ENCODE measurements at regions not wholly inside any gene's neighbourhood (a gene's known extent, or its start where the extent isn't known, plus 50 kb on each side); places are given as distances from the start of the nearest gene placed in this dataset.

- TF ChIP-seq, protein P1, sequence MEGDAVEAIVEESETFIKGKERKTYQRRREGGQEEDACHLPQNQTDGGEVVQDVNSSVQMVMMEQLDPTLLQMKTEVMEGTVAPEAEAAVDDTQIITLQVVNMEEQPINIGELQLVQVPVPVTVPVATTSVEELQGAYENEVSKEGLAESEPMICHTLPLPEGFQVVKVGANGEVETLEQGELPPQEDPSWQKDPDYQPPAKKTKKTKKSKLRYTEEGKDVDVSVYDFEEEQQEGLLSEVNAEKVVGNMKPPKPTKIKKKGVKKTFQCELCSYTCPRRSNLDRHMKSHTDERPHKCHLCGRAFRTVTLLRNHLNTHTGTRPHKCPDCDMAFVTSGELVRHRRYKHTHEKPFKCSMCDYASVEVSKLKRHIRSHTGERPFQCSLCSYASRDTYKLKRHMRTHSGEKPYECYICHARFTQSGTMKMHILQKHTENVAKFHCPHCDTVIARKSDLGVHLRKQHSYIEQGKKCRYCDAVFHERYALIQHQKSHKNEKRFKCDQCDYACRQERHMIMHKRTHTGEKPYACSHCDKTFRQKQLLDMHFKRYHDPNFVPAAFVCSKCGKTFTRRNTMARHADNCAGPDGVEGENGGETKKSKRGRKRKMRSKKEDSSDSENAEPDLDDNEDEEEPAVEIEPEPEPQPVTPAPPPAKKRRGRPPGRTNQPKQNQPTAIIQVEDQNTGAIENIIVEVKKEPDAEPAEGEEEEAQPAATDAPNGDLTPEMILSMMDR (conservative IDR thresholded peaks at IDR 0.05 in 1 of 2, IDR thresholded peaks at IDR 0.05 in 1 of 2; ENCODE audit: extremely low read depth in 1 of 2, insufficient read depth in 1 of 2, low read depth in 1 of 2, low read length in 2 of 2) = no peak
- no peak for TF ChIP-seq EZH2 (IDR thresholded peaks at IDR 0.05; ENCODE audit: borderline replicate concordance, low read length)
These were observed 85.3 kb upstream of the FYN start for GRCh38 chr6:111958534-111958933.
